ENCODE measurements at regions not wholly inside any gene's neighbourhood (a gene's known extent, or its start where the extent isn't known, plus 50 kb on each side); places are given as distances from the start of the nearest gene placed in this dataset.
"Not testable (repeated sequence)": the region's sequence is repeated elsewhere in the genome, so short reads cannot be mapped to it uniquely, and the experiment has no call there.

DNA sequence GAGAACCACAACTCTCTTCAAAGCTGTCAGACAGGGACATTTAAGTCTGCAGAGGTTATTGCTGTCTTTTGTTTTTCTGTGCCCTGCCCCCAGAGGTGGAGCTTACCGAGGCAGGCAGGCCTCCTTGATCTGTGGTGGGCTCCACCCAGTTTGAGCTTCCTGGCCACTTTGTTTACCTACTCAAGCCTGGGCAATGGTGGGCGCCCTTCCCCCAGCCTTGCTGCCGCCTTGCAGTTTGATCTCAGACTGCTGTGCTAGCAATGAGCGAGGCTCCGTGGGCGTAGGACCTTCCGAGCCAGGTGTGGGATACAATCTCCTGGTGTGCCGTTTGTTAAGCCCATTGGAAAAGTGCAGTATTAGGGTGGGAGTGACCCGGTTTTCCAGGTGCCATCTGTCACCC lies 822.1 kb downstream of the KCNMA1 start:
- not testable (repeated sequence) for DNase-seq (ENCODE audit: low read depth)

DNA sequence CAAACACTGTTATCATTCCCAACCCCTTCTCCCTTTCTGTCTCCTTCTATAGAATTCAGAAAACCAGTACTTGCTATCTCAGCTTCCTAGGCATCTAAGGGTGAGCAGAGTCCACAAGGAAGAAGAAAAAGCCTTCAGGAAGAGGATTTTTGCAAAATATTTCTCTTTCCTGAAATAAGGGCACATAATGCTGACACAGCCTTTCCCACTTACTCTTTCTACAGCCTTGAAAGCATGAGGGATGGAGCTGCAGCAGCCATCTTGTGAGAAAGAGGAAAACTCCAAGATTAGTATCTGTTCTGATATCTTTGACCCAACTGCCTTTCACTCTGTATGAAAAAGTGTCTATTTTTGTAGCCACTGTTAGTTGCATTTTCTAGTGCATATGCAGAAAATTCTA lies 826.2 kb downstream of the KCNMA1 start:
- no peak for DNase-seq (ENCODE audit: low read depth)

- no peak for DNase-seq (ENCODE audit: low read depth)
Measured at GRCh38 chr10:76788452-76788811, 849.2 kb downstream of the KCNMA1 start.

GRCh38 chr10:76787746-76788451 lies 849.7 kb downstream of the KCNMA1 start:
- no peak for DNase-seq (ENCODE audit: low read depth)

DNA sequence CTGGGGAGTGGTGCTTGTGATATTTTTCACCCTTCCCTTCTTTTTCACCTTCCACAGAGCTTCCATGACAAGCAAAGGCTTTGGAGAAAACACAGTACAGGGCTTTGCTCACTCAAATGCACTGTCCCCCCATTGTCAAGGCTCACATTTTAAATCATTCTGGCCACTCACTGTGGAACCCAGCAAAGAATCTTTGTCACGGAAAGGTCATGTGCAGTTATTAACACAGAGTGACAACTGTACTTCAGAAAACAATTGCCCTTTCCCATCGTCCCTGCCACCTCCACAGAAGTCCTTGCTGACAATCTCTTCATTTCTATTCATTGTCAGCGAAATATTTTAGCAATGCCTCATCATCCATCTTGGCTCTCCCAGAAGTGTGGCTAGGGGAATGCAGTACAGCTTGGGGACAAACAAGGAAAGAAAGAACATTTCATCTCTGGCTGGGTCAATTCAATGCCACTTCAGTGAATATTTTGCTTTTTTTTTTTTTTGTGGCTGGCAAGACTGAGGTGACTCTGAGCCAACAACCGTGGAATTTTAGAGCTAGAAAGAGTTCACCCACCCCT lies 851.0 kb downstream of the KCNMA1 start:
- DNase-seq (ENCODE audit: low read depth) = no peak

DNA sequence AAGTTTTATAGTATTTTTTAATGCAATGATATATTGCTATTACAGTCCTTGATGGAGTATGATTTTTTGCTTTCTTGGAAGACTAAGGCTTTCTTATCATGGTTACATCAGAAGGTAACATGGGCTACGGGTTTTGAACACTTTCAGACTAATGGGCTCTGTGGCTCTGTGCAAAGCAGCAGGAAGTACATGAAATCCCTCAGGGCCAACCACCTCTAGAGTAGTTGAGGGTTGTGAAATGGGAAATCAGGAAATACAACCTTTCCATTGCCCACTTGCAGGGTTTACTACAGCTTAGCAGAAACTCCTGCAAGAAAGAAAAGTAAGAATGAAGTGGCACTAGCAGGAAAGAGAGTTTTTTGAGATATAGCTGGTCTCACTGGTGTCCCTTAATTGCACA lies 853.5 kb downstream of the KCNMA1 start:
- no peak for DNase-seq (ENCODE audit: low read depth)

- no peak for DNase-seq (ENCODE audit: low read depth)
Measured at GRCh38 chr10:76779796-76780301, 857.8 kb downstream of the KCNMA1 start.

- DNase-seq (ENCODE audit: low read depth) = peak; percentile 30
Measured at GRCh38 chr10:76778914-76779795, 858.5 kb downstream of the KCNMA1 start.

DNA sequence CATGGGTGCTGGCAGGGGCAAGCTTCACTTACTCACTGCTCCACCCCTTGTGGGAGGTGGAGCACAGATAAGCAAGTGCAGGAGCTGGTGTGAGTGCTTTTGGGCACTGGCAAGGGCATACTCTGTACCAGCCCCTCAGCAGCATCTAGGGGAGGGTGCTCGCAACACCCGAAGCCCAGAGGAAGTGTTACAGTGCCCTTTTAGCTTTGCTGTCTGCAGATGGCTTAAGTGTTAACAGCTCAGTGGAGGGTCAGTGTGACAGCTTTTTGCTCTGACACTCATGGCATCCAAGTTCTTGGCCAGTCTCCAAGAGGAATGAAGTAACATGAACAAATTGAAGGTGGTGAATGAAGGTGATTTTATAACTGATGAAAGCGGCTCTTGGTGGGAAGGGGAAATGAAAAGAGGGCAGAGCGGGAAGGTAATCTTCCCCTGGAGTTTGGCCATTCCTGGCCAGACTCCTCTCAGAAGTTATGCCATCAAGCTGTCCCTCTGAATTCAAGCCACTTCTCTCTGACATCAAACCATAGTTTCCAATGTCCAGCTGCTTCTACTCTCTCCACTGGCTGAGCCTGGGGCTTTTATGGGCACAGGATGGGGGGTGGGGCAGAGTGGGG lies 862.5 kb downstream of the KCNMA1 start:
- no peak for DNase-seq (ENCODE audit: low read depth)

GRCh38 chr10:76769582-76769981 lies 868.0 kb downstream of the KCNMA1 start:
- DNase-seq (ENCODE audit: low read depth) = no peak

GRCh38 chr10:76769161-76769560 lies 868.4 kb downstream of the KCNMA1 start:
- DNase-seq (ENCODE audit: low read depth) = no peak

GRCh38 chr10:76766682-76767081 lies 870.9 kb downstream of the KCNMA1 start:
- DNase-seq (ENCODE audit: low read depth) = no peak

DNA sequence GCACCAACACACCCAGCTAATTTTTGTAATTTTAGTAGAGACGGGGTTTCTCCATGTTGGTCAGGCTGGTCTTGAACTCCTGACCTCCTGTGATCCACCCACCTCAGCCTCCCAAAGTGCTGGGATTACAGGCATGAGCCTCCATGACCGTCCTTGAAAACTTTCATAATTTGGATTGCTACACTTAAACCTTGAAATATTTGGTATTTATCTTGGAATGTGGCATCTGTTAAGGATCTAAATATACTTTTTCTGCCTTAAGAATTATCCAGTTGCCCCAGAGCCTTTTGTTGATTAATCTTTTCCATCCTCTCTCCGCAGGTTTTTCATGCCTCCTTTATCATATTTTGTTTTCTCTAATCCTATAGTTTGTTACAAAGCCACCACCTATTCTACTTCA lies 872.7 kb downstream of the KCNMA1 start:
- not testable (repeated sequence) for DNase-seq (ENCODE audit: low read depth)

- DNase-seq (ENCODE audit: low read depth) = no peak
Measured at GRCh38 chr10:76764177-76764576, 873.4 kb downstream of the KCNMA1 start.

DNA sequence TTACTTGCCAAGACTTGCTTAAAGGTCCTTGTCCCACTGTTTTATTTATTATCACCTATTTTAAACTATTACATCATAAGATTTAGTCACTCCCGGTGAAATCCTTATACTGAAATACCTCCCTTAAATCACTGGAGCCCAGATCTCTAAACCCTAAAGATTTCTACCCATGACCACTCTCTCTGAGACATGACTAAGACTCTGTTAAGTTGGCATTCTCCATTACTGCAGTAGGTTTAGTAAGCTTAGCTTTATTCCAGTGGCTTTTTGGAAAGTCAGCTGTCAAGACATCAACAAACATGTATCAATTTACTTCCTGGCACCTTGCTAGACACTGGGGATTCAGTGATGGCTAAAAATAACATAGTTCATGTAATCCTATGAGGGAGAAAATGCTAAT lies 874.2 kb downstream of the KCNMA1 start:
- DNase-seq (ENCODE audit: low read depth) = no peak

- no peak for DNase-seq (ENCODE audit: low read depth)
Measured at GRCh38 chr10:76759681-76760080, 877.9 kb downstream of the KCNMA1 start.

- DNase-seq (ENCODE audit: low read depth) = no peak
Measured at GRCh38 chr10:76743169-76743568, 894.4 kb downstream of the KCNMA1 start.

GRCh38 chr10:76740514-76740913 lies 897.1 kb downstream of the KCNMA1 start:
- no peak for DNase-seq (ENCODE audit: low read depth)

DNA sequence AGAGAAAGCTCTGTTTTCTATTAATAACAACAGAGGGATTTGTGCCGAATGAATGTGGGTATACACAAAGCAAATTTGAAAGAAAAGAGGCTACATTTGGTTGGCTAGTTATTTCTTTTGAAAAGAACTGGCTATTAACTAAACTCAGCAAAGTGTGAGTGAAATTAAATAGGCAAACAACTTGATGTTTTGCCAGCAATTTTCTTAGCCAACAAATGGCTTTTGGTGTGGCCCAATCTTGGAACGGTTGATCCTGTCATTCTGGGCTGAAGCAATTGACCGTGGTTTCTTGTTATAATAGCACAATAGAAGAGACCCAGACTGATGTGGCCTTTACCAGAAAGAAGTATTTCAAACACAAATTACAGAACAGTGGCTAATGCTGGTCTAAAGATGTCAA lies 898.6 kb downstream of the KCNMA1 start:
- no peak for DNase-seq (ENCODE audit: low read depth)

GRCh38 chr10:76736815-76737618 lies 900.6 kb downstream of the KCNMA1 start:
- DNase-seq (ENCODE audit: low read depth) = no peak

DNA sequence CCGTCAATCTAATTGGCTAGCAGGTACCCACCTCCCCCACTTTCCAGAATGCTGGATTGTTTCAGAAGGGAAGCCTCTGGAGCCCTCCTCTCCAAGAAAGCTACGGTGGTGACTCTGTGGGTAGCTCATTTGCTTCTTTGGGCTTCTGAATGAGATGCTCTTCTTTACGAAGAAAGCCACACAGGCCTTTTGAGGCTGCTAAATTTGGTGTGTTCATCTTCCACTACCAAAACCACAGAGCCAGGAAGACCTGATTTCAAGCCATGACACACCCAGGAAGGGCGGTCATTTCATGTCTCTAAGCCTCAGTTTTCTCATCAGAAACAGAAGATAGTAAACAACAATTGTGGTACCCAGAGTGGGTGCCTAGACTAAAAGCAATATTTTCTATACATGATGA lies 901.2 kb downstream of the KCNMA1 start:
- no peak for DNase-seq (ENCODE audit: low read depth)

All from HT1080 (cell line).